Transverse colon (tissue), 4 donors: ENCODE measurements at regions not wholly inside any gene's neighbourhood (a gene's known extent, or its start where the extent isn't known, plus 50 kb on each side); places are given as distances from the start of the nearest gene placed in this dataset.

ENCODE experiments used
- DNase-seq: peaks from one replicate; pipeline ENCODE4 v3.0.0-alpha.2; 2019
- H3K27ac ChIP-seq, 4 donors: fragments of 200-600 bp; sonication (generic); 2 replicates each; pipeline ENCODE4 v1.5.1; 2016 to 2018; ENCODE audit warnings: inconsistent platforms in 4 of 4
- H3K27me3 ChIP-seq: fragments of 200-600 bp; sonication (generic); 2 replicates; pipeline ENCODE4 v1.5.1; 2017; ENCODE audit warnings: inconsistent platforms
- H3K36me3 ChIP-seq, 4 donors: fragments of 200-600 bp; sonication (generic); 2 replicates each; pipeline ENCODE4 v1.5.1; 2017 to 2019; ENCODE audit warnings: inconsistent platforms in 4 of 4
- H3K4me1 ChIP-seq, 4 donors: fragments of 200-600 bp; sonication (generic); 2 replicates each; pipeline ENCODE4 v1.5.1; 2017 to 2020; ENCODE audit warnings: inconsistent platforms in 4 of 4
- H3K4me3 ChIP-seq, 4 donors: fragments of 200-600 bp; sonication (generic); 1 replicate in 1 of 4; 2 replicates in 3 of 4; pipeline versions ENCODE4 v1.5.1 to v1.6.1; 2017 to 2019; ENCODE audit warnings: inconsistent platforms in 4 of 4
- H3K9me3 ChIP-seq, 2 donors: fragments of 200-600 bp; sonication (generic); 2 replicates each; pipeline ENCODE4 v1.5.1; 2017 to 2019; ENCODE audit warnings: inconsistent platforms in 2 of 2
- CTCF ChIP-seq, 5 experiments: fragments of 200-600 bp in 3 of 5; fragments of 450-650 bp in 2 of 5; sonication (generic) in 3 of 5; IDR thresholded peaks; 1 replicate in 2 of 5; 2 replicates in 3 of 5; pipeline ENCODE4 v1.5.1; 2016 to 2017; ENCODE audit warnings: antibody characterized with exemption in 5 of 5, inconsistent platforms in 3 of 5, mild to moderate bottlenecking in 2 of 5, moderate library complexity in 1 of 5
- EP300 ChIP-seq: sonication (generic); formaldehyde crosslinking; IDR thresholded peaks from one replicate; pipeline ENCODE4 v1.6.1; 2017; ENCODE audit warnings: antibody characterized with exemption, low read depth
- POLR2A ChIP-seq: fragments of 450-650 bp; IDR thresholded peaks from one replicate; pipeline ENCODE4 v1.6.1; 2016; ENCODE audit warnings: antibody characterized with exemption, mild to moderate bottlenecking, moderate library complexity
- POLR2AphosphoS5 ChIP-seq, 3 donors: sonication (generic); formaldehyde crosslinking; IDR thresholded peaks; one replicate each; pipeline ENCODE4 v1.6.1; 2016; ENCODE audit warnings: antibody characterized with exemption in 3 of 3
- WGBS, 2 donors: methylation state at CpG; one replicate each; pipeline ENCODE4 v1.1.5; 2018; ENCODE audit warnings: low coverage in 1 of 2; 5-methylcytosine and 5-hydroxymethylcytosine counted together
- in situ Hi-C, 4 donors: fragments of 200-750 bp; cut with MboI; loops; one replicate each; pipeline versions ENCODE4 v1.15.0 to v1.15.1; 2017; ENCODE audit warnings: low sequenced_read_pairs in 3 of 4, low pct_ligation_motif_present in 1 of 4, low pct_unique_long_range_greater_than_20kb in 1 of 4
- intact Hi-C: fragments of 100-400 bp; cut with DNase I; formaldehyde crosslinking; loops from one replicate; pipeline ENCODE4 v1.15.1; 2023; ENCODE audit warnings: low total_unique reads

- WGBS, 2 donors: 84 to 97% methylated on average over 3 to 7 of the region's 7 CpGs
- Histone ChIP-seq H3K4me3 (no peak overlapping the region), H3K27me3 (no peaks in the 10 kb centered on the region), H3K27ac (peak overlapping the region; percentile 66 to 72 (median 69)), H3K36me3 (no peaks in the 10 kb centered on the region), H3K9me3 (no peaks in the 10 kb centered on the region), H3K4me1 (peaks cover 12 to 38% (median 17%) of the 10 kb centered on the region in 4 donors)
- no peak for DNase-seq
- in situ Hi-C loops: no loop called here
- intact Hi-C loops: no loop called here
- TF ChIP-seq CTCF (IDR thresholded peaks at IDR 0.05): no peak
- no peak for TF ChIP-seq POLR2AphosphoS5 (IDR thresholded peaks at IDR 0.05)
- TF ChIP-seq EP300: no peak
- TF ChIP-seq POLR2A: no peak
These were observed 106.3 kb downstream of the BANF2 start for GRCh38 chr20:17806107-17806506.

GRCh38 chr20:17803765-17804164, 104.0 kb downstream of the BANF2 start:
- Histone ChIP-seq H3K4me3 (no peak overlapping the region), H3K36me3 (no peaks in the 10 kb centered on the region), H3K27me3 (no peaks in the 10 kb centered on the region), H3K9me3 (no peaks in the 10 kb centered on the region), H3K4me1 (peaks cover 3 to 15% (median 10%) of the 10 kb centered on the region in 4 donors), H3K27ac (peak overlapping the region in 1 of 4 donors; percentile 28)
- no peak for TF ChIP-seq POLR2AphosphoS5 (IDR thresholded peaks at IDR 0.05)
- TF ChIP-seq CTCF (IDR thresholded peaks at IDR 0.05): no peak
- TF ChIP-seq EP300: no peak
- TF ChIP-seq POLR2A: no peak
- in situ Hi-C loops (no loop called here), intact Hi-C loops (no loop called here)
- 73 to 83% methylated on average over 2 of the region's 2 CpGs for WGBS, 2 donors
- no peak for DNase-seq

GRCh38 chr20:17799575-17800227, 99.9 kb downstream of the BANF2 start:
- Histone ChIP-seq H3K4me3 (no peak overlapping the region), H3K36me3 (no peaks in the 10 kb centered on the region), H3K27me3 (no peaks in the 10 kb centered on the region), H3K4me1 (peaks cover 0 to 4% (median 0%) of the 10 kb centered on the region in 4 donors), H3K27ac (no peak overlapping the region), H3K9me3 (no peaks in the 10 kb centered on the region)
- in situ Hi-C loops: no loop called here
- intact Hi-C loops: no loop called here
- TF ChIP-seq POLR2A: no peak
- no peak for TF ChIP-seq CTCF (IDR thresholded peaks at IDR 0.05)
- no peak for TF ChIP-seq POLR2AphosphoS5 (IDR thresholded peaks at IDR 0.05)
- TF ChIP-seq EP300: no peak
- 100% methylated on average over 1 of the region's 1 CpG for WGBS, 2 donors
- no peak for DNase-seq

- intact Hi-C loops: no loop called here
- Histone ChIP-seq H3K9me3 (no peaks in the 10 kb centered on the region), H3K36me3 (no peaks in the 10 kb centered on the region), H3K4me3 (no peak overlapping the region), H3K4me1 (peaks cover 0 to 4% (median 0%) of the 10 kb centered on the region in 4 donors), H3K27ac (no peak overlapping the region), H3K27me3 (no peaks in the 10 kb centered on the region)
- in situ Hi-C loops: no loop called here
- WGBS, 2 donors: 64 to 80% methylated on average over 1 of the region's 1 CpG
- no peak for TF ChIP-seq CTCF (IDR thresholded peaks at IDR 0.05)
- no peak for TF ChIP-seq POLR2AphosphoS5 (IDR thresholded peaks at IDR 0.05)
- TF ChIP-seq POLR2A: no peak
- TF ChIP-seq EP300: no peak
- no peak for DNase-seq
These were observed 98.8 kb downstream of the BANF2 start for GRCh38 chr20:17798601-17799000.
